ENCODE measurements at regions not wholly inside any gene's neighbourhood (a gene's known extent, or its start where the extent isn't known, plus 50 kb on each side); places are given as distances from the start of the nearest gene placed in this dataset.
"Not testable (repeated sequence)": the region's sequence is repeated elsewhere in the genome, so short reads cannot be mapped to it uniquely, and the experiment has no call there.

DNA sequence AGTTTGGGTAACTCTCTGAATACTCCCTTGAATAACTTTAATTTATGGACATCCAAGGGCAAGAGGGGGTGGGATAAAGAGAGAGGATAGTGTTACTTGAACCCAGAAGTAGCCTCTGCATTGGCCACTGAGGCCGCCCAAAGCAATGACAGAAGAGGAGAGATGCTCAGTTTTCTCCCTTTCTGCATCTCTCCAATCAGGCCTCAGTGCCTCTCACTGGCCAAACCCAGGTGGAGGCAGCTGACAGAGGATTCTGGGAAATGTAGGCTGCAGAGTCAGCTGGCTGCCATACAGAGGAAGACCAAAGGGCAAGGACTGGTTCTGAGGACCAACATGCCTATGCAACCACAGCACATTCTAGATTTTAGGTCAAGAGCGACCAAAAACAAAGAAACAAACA lies 719.4 kb downstream of the MAT2B start:
- DNase-seq, result no peak

DNA sequence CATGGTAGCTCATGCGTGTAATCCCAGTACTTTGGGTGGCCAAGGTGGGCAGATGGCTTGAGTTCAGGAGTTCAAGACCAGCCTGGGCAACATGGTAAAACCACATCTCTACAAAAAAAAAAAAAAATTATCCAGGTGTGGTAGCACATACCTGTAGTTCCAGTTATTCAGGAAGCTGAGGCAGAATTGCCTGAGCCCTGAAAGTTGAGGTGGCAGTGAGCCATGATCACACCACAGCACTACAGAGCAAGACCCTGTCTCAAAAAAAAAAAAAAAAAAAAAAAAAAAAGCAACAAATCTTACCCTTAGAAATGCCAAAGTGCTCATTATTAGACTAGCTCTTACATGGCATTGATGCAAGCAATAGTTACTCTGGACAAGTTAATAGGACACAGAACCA lies 724.9 kb downstream of the MAT2B start:
- DNase-seq, result no peak

DNA sequence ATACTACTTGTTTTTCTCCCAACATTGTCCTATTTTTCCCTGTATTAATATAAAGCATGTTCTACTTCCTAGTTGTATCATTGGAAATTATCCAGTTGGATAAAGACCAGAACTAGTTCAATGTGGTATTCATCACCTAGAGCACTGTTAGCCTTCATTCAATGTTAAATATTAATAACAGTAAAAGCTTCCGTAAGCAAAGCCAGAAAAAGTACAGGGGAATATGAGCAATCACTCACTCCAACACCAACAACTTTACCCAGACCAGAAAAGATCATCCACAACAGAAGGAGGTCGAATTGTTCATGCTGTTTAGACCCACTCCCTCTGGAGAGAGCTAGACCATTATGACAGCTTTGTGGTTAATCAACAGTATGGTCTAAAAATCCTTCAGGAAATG lies 728.4 kb downstream of the MAT2B start:
- DNase-seq, result no peak

DNA sequence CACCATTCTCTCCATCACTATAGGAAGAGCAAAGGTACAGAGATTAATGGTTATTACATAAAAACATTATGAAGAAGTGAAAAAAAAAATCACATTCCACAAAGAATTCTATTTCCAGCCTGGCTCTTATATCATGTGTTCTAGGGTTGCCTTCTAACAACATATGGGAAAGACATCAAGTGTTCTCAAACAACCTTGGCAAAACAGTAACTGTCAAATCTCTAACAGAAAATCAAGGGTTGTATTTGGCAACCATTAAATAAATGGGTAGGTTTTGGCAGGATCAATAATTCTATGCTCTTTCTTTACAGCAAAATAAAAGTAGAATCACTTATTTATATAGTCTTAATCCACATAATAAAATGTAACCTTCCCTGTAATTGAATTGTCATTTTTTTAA lies 728.9 kb downstream of the MAT2B start:
- DNase-seq, result no peak

DNA sequence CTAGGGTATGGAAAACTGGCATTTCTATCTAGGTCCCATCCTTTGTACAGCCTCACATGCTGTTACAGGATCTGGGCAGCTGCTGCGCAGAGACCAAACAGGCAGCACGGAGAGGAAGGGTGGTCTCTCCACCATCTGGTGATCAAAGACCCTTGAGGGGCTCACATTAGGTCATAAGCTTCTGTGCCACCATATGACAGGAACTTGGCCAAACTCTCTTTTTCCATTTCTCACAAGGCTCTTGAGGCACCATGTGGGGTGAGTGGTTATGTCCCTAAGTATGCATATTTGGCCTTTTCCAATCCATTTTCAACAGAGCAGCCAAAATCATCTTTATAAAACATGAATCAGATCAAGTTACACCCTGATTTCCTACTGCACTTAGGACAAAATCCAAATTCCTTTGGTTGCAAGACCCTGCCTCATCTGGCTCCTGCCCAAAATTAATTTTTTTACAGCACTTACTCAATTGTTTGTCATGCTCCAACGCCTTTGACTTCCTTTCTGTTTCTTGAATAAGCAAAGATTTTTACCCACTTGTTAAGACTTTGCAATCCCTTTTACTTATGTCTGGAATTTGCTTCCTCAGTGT lies 730.0 kb downstream of the MAT2B start:
- no peak for DNase-seq

DNA sequence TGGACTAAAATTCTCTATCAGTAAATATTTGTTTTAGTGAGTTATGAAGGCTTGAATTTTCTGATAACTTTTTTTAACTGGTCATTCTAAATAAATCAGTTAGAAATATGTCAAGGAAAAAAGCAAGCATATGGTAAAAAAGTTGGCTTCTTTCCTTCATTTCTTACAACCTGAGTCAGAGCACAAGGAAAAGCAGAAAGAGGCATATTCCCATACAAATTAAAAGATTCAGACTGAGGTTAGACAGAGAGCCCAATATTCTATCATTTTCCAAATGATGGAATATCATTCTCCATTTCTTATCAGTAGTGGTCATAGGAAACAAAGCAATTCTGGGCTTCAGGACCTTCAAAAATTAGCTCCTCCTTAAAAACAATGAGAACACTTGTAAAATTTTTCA lies 732.1 kb downstream of the MAT2B start:
- no peak for DNase-seq

DNA sequence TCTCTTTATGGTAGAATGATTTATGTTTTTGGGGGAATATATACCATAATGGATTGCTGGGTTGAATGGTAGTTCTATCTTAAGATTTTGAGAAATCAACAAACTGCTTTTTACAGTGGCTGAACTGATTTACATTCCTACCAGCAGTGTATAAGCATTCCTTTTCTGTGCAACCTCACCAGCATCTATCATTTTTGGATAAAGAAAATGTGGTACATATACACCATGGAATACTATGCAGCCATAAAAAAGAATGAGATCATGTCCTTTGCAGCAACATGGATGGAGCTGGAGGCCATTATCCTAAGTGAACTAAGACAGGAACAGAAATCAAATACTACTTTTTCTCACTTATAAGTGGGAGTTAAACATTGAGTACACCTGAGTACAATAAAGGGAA lies 746.4 kb downstream of the MAT2B start:
- not testable (repeated sequence) for DNase-seq

DNA sequence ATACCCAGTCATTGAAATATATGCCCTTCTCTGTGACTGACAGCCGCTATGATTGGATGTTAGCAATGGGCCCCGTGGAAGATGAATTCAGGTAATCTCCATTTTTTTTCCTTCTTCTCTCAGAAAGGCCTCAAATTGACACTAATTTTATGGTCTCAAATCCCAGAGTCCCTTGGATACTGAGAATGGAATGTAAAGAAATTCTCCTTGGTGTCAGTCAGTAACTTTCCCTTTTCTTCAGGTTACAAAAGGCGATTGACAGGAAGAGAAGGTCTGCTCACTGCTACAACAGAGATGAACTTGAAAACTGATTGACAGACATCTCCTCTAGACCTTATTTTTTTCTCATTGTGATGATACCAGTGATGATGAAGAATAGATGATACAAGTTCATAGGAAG lies 748.3 kb downstream of the MAT2B start:
- no peak for DNase-seq

DNA sequence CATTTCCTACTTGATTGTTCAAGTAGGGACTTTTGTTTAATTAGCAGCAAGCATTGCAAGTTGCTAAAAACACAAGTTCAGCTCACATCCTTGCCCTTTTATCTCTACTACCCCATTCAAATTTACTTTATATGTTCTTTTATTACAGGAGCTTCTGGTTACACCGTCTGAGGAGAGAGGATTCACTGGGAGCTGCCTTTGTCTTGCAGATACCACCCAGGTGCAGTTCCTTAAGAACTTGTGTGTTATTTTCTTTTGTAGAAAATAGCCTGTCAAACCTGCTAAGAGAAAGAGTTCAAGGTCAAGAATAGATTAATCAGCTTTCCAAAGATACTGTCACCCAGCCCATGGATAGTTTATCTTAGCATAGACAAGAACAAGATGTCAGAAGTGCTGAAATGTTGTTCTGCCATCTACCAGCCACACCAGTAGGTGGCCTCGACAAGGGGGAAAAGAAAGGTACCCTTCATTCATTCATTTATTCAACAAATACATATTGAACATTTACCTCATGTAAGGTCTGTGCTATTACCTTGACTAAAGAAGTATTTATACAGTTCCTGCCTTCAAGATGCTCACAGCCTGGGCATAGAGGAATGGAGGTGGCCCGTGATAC lies 750.3 kb downstream of the MAT2B start:
- DNase-seq, result no peak

DNA sequence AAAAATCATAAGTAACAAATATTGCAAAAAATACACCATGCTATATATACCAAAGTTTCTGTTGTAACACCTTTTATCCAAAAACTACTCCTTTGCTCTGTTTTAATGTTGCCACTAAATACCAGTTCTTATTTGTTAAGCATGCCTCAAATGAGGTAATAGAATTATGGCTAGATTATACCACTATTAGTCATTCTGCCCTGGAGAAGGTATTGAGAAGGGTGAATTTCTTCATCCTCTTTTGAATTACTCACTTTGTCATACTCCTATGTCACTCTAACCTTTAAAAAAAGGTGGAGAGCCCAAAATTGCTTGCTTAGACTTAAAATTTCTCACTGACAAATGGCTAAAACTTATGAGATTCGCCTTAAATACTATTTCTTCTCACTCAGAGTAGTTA lies 750.9 kb downstream of the MAT2B start:
- no peak for DNase-seq

DNA sequence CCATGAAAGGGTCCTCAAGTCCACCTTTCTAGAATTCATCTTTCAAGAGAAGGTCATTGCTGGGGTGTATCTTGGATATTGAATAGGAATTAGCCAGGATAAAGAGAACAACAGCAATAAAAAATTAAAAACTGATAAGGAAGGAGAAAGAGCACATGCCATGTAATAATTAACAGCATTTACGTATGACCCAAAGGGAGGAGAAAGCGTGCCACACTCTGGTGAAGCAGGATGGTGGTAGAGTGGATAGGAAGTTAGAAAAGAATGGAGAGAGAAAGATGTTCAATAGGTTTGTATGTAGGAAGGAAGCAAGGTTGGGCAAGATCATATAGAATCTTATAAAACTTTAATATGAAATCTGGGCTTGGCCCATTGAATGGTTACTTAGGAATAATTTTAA lies 751.5 kb downstream of the MAT2B start:
- DNase-seq, result no peak

DNA sequence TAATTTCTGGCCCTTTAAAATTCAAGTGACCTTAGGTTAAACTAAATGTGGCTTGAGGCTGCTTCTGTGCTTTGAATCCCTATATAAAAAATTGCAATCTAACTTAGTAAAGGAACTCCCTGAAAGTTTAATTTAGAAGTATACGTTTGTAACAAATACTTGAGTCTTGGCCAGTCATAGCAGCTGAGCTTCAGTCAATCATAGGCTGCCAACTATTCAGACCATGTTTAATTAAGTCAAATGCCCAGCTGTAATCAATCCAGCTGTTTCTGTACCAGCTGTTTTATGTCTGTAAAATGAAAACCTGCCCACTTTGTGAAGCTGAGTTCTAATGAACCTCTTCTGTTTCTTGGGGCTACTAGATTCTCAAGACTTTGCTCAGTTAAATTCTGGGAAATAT lies 760.1 kb downstream of the MAT2B start:
- DNase-seq, result no peak

DNA sequence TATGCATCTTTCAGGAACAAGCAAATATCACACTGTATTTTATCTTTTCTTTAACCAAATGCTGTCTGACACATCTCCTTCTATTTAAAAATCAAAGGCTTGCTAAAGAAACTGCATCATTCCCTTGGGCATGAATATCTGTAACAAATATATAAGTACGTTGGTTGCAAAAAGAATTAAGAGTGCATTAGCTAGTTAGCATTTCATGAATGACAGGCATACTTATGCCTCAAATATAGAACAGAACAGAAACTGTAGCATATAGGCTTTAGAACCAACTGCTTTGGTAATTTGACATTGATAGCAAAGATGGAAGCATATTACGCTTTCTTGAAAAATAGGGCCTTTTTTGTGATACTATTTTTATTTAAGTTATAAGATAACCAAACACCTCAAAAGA lies 761.2 kb downstream of the MAT2B start:
- no peak for DNase-seq

DNA sequence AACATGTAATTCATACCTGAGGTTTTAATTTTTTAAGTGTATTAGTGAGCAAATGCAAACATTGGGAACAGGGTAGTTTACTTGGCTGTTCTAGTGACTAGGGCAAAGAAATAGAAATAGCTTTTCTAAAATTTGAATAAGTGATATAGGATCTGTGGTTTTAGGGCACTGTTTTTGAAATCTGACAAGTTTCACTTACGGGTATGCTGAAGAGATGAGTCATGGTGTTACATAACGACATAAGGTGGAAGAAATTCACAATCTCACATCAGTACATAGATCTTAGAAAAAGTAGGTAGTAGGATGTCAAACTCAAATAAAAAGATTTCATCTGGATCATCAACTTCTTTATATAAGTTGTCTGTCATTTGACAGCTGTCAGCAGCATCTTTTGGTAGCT lies 772.3 kb downstream of the MAT2B start:
- DNase-seq, result no peak

DNA sequence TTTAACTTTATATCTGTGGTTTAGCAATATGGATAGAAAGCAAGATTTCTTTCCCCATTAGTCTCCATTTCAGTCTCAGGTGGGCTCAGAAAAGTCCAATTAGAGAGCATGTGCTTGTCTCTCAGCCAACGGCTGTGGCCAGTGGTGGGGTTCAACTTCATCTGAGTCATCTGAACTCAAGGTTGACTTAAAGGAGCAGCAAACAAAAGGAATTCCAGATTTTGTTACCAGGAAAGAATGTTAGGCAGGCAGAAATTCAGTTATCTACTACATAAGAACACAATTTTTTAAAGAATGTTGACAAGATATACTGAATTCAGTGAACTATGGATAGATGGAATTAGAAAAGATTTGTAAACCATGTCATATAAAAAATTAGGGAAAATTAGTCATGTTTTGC lies 784.1 kb downstream of the MAT2B start:
- DNase-seq, result no peak

DNA sequence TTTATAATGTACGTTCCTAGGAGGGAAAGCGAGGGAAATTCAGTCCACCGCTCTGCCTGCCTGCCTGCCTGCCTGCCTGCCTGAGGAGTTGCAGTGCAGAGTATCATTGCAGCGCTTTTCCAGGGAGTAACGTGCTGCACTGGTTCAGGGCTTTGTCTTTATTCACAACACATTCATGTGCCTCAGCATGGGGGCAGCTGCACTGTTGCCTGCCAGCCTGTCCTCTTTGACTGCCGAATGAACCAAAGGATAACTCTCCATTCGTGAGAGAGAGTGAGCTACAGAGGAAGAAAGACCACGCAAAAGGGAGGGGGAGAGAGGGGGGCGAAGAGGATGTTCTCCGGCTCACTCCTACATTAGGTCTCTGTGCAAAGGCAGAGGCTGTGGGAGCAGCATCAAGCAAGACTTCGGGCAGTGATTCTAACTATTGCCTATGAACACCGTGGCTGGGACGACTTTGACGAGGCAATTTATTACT lies 791.2 kb downstream of the MAT2B start:
- no peak for DNase-seq

DNA sequence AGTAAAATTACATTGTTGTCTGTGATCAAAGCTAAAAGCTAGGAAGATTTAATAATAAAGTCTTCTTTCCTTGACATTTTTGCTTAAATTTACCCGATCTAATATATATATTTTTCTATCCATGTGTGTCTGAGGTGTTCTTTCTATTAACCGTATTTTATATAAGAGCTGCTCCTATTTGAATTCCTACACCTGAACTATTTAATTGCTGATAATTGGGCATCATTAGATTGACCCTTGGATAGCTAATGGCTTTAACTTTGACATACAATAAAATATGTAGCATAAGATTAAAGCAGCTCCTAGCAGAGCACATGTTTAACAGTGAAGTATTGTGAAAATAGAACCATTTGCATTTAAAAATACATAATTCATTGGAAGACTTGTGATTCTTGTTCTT lies 792.7 kb downstream of the MAT2B start:
- no peak for DNase-seq

DNA sequence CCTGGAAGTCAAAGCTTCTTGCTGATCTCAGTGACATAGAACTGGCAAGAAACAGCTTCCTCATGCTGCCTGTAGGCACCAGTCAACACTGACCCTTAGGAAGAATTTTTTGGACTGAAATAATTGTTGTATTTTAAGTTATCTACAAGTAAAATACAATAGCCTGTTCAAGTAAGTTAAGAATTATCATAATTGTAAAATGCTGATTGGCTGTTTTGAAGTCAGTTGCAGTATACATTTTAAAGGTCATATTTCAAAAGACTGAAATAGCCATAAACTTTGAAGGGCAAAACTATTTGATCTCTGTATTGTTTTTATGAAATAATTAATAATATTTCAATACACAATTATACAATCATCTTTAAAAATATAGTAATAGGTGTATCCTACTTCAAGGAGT lies 794.9 kb downstream of the MAT2B start:
- DNase-seq, result no peak

DNA sequence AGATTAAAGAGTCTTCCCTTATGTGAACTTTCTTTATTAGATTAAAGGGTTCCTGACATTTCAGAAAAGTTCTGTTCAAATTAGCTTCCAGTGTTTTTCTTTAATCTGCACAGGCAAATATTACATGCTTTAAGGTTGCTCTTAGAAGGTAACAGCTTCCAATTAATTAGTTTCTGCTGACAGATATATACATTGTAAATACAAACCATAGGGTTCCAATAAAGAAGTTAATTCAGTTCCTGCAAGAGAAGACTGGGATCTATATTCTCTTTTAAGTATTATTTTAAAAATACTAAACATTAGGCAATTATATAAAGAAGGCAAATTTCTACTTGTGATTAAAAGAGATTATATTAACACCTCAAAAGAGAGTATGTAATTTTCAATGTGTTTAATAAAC lies 795.7 kb downstream of the MAT2B start:
- DNase-seq, result no peak

DNA sequence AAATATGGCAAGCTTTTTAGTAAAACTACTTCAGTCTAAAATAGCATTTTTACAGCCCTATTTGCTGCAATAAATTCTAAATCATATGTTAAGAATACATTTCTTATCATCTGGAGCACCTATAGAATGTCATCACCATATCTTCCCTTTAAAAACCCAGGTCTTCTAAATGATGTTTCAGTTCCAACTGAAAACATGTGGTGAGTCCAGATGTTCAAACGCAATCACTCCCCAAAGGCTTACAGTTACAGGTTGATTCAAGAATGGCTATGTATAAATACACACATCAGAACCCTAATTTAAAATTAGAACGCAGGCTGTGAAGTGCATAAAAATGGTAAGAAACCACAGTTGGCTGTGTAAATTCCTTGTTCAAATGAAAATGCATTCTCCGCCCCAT lies 796.3 kb downstream of the MAT2B start:
- no peak for DNase-seq

DNA sequence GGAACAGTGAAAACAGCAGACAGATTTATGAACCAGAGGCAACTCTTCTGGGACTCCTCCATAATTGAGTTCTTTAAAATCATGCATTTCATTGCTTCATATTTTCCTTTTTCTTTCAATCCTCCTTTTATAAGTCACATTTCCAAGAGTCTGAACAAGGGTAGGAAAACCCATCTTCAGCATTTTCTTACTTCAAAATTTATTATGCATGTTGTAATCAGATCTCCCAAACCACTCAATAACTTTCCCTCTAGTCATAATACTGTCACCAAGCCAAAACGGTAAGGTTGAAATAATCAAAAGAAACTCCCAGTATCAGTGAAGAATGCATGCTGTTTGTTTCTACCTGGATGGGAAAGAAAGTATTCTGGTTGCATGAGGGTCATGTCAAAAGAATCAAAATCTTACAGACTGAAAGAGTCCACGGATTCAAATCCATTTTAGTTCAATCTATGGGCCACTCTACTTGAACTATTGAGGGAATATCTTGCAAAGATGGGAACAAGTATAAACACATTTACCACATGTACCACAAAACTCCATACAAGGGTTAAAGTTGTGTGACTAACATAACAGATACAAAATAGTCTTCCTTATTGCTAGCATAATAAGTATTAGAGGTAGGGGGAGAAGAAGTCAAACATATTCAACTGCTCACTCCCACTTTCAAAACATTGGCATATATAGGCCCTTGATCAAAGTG lies 797.3 kb downstream of the MAT2B start:
- DNase-seq, result no peak

DNA sequence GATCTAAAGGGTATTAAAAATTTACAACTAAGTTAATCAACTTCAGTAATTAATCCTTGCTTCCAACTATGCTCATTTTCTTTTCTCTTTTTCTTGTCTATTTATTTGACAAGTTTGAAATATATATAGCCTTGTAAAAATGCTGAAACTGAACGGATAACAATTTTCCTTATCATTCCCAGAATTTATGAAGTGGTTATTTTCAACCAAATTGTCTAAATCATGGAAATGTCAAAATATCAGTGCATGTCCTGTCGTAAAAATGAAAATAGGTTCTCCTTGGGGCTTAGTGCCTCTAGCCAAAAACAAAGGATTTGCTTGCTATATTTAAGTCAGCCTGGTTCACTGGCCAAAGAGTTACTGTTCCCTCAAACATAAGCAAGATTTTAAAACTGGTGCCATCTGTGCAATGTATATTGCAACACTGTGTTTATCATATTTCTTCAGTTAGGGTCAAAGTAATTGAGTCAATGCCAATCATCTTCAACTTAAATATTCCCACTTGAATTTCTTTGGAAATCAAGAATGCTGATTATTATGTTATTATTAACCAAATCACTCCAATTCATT lies 798.3 kb downstream of the MAT2B start:
- no peak for DNase-seq

DNA sequence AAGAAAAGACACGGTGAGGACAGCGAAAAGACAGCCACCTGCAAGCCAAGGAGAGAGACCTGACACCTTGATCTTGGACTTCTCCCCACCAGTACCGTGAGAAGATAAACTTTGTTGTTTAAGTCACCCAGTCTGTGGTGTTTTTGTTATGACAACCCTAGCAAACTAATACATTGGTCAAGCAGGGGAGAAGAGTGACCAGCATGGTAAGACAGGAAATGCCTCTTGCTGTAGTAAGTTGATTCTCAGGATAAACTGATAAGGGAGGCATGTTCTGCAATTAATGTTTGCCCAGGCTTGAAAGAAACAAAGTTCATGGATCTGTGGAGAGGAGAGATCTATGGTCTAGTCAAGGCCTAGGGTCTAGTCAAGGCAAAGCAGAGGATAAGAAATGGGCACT lies 801.2 kb downstream of the MAT2B start:
- DNase-seq, result no peak

DNA sequence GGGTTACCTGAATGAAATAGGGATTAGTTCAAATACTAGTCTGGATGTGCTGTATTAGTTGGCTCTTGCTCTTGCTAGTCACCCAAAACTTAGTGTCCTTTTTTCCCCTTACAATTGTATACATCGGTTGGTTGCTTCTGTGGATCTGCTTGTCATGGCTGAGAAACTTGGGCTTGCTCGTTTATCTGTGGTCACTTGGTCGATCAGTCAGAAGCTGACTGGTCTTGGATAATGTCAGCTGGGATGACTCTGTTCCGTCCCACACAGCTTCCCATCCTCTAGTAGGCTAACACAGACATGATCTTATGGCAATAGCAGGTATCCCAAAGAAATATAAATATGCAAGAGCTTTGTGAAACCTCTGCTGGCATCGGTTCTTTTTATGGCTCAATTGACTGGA lies 807.4 kb downstream of the MAT2B start:
- no peak for DNase-seq
